ENCODE measurements at regions not wholly inside any gene's neighbourhood (a gene's known extent, or its start where the extent isn't known, plus 50 kb on each side); places are given as distances from the start of the nearest gene placed in this dataset.

DNA sequence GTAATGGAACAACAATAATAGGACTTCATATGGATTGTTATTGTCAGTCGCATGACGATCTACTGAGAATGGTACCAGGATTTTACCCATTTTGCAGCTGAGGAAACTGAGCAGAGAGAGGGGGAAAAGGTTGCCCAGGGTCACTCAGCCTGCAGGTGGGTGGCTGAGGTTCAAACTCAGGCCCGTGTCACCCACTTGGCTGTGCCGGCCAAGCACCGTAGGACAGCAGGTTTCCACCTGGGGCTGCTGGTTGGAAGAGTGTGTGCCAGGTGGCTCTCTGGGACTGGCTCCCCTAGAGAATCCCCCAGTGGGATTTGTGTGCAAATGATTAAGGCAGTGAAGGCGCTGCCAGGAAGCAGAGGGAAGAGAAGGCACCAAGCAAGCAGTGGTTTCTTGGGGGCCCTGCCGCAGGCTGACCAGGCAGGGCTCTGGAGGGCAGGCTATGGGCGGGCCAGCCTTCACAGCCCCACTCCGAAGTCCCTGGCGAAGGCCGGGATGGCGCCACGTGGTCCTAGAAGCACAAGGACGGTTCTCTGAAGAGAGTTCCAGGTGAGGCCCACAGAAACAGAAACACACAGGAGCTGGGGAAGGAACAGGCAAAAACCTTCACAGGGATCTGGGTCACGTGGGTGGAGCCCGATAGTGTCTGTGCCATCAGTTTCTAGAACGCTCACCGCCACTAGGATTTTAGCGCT is 163.5 kb downstream of the IRF8 start:
- CTCF ChIA-PET = interaction anchor here (1.3 to 2.0 kb wide), 2 partner anchors 10 to 18 kb away, joined by 6 read pairs; no protein-coding TSS in a partner anchor
- Histone ChIP-seq H3K36me3 (ENCODE audit: control insufficient read depth in 2 of 2, extremely low read depth in 1 of 2, insufficient read depth in 2 of 2, low read length in 2 of 2) (no peaks in the 10 kb centered on the region), H3K27me3 (ENCODE audit: control insufficient read depth in 2 of 2, insufficient read depth in 2 of 2, low read length in 2 of 2) (peaks cover 0 to 7% of the 10 kb centered on the region in 2 experiments), H3K4me2 (ENCODE audit: insufficient read depth, low read length) (no peak overlapping the region), H3K4me3 (replicated peaks in 1 of 3; ENCODE audit: insufficient read depth in 1 of 3, low read depth in 1 of 3, low read length in 3 of 3) (no peak overlapping the region), H3K9ac (replicated peaks; ENCODE audit: extremely low read depth, insufficient read depth, low read length) (no peak overlapping the region), H3K4me1 (ENCODE audit: control insufficient read depth, extremely low read depth, insufficient read depth, low read length) (no peaks in the 10 kb centered on the region), H3K27ac (ENCODE audit: insufficient read depth, low read depth, low read length) (no peak overlapping the region), H3K9me3 (replicated peaks; ENCODE audit: control insufficient read depth, insufficient read depth, low read length) (no peaks in the 10 kb centered on the region), H3K79me2 (ENCODE audit: control insufficient read depth, insufficient read depth, low read length) (no peaks in the 10 kb centered on the region), H2AFZ (ENCODE audit: low read depth, low read length) (no peak overlapping the region), H3K9me1 (replicated peaks; ENCODE audit: control insufficient read depth, extremely low read depth, insufficient read depth, low read length) (no peaks in the 10 kb centered on the region), H4K20me1 (replicated peaks; ENCODE audit: control insufficient read depth, extremely low read depth, insufficient read depth, low read length) (no peaks in the 10 kb centered on the region)
- no peak for FAIRE-seq
- no peak for DNase-seq (ENCODE audit: low read depth, low spot score)
- dilution Hi-C loops (cut with MboI; ENCODE audit: extremely low pct_ligation_motif_present, low sequenced_read_pairs) (no loop called here), intact Hi-C loops (cut with micrococcal nuclease) (no loop called here)
- no peak for TF ChIP-seq FOS (IDR thresholded peaks at IDR 0.05; ENCODE audit: borderline replicate concordance, insufficient read depth, low read length)
- no peak for TF ChIP-seq JUN (IDR thresholded peaks at IDR 0.05; ENCODE audit: borderline replicate concordance, insufficient read depth, insufficient read length, low read depth)
- TF ChIP-seq POLR2A (IDR thresholded peaks at IDR 0.05; ENCODE audit: low read depth, low read length) = no peak
- TF ChIP-seq, protein P1, sequence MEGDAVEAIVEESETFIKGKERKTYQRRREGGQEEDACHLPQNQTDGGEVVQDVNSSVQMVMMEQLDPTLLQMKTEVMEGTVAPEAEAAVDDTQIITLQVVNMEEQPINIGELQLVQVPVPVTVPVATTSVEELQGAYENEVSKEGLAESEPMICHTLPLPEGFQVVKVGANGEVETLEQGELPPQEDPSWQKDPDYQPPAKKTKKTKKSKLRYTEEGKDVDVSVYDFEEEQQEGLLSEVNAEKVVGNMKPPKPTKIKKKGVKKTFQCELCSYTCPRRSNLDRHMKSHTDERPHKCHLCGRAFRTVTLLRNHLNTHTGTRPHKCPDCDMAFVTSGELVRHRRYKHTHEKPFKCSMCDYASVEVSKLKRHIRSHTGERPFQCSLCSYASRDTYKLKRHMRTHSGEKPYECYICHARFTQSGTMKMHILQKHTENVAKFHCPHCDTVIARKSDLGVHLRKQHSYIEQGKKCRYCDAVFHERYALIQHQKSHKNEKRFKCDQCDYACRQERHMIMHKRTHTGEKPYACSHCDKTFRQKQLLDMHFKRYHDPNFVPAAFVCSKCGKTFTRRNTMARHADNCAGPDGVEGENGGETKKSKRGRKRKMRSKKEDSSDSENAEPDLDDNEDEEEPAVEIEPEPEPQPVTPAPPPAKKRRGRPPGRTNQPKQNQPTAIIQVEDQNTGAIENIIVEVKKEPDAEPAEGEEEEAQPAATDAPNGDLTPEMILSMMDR (IDR thresholded peaks at IDR 0.05; ENCODE audit: extremely low read depth in 1 of 2, insufficient read depth in 1 of 2, low read depth in 1 of 2, low read length in 2 of 2) = no peak
- no peak for TF ChIP-seq EZH2 (IDR thresholded peaks at IDR 0.05; ENCODE audit: borderline replicate concordance, low read depth, low read length, severe bottlenecking)
- TF ChIP-seq MYC (IDR thresholded peaks at IDR 0.05; ENCODE audit: low read depth, low read length) = no peak
- TF ChIP-seq, protein P2, sequence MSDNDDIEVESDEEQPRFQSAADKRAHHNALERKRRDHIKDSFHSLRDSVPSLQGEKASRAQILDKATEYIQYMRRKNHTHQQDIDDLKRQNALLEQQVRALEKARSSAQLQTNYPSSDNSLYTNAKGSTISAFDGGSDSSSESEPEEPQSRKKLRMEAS (IDR thresholded peaks at IDR 0.05; ENCODE audit: insufficient read depth, insufficient read length) = no peak
- no peak for TF ChIP-seq GATA2 (IDR thresholded peaks at IDR 0.05; ENCODE audit: insufficient read depth, insufficient read length, low read depth, low read length)
- no peak for TF ChIP-seq POLR2AphosphoS5 (IDR thresholded peaks at IDR 0.05; ENCODE audit: insufficient read depth, low read depth, low read length)
- BruUV-seq (replicated peaks) = no TSS peak
- POLR2A ChIA-PET = no interaction called here

Measured in endothelial cell of umbilical vein (primary cell).